ENCODE measurements at regions not wholly inside any gene's neighbourhood (a gene's known extent, or its start where the extent isn't known, plus 50 kb on each side); places are given as distances from the start of the nearest gene placed in this dataset.

GRCh38 chr2:145284551-145284950 is 764.6 kb upstream of the ZEB2 start:
- TF ChIP-seq CTCF (conservative IDR thresholded peaks at IDR 0.05; ENCODE audit: low read depth, low read length) = no peak
- no peak for DNase-seq (ENCODE audit: low read depth)
- H3K4me3 ChIP-seq (ENCODE audit: low read length) = no peak overlapping the region

GRCh38 chr2:145283131-145283530 is 763.2 kb upstream of the ZEB2 start:
- TF ChIP-seq CTCF (conservative IDR thresholded peaks at IDR 0.05; ENCODE audit: low read depth, low read length) = no peak
- no peak overlapping the region for H3K4me3 ChIP-seq (ENCODE audit: low read length)

GRCh38 chr2:145277922-145278321 is 758.0 kb upstream of the ZEB2 start:
- no peak for TF ChIP-seq CTCF (conservative IDR thresholded peaks at IDR 0.05; ENCODE audit: low read depth, low read length)
- DNase-seq (ENCODE audit: low read depth) = no peak
- no peak overlapping the region for H3K4me3 ChIP-seq (ENCODE audit: low read length)

More at GRCh38 chr2:145283131-145283530, 763.2 kb upstream of the ZEB2 start:
- DNase-seq (ENCODE audit: low read depth) = no peak

GRCh38 chr2:145273840-145274239 is 753.9 kb upstream of the ZEB2 start:
- H3K4me3 ChIP-seq (ENCODE audit: low read length) = no peak overlapping the region
- no peak for TF ChIP-seq CTCF (conservative IDR thresholded peaks at IDR 0.05; ENCODE audit: low read depth, low read length)
- DNase-seq (ENCODE audit: low read depth) = no peak

- TF ChIP-seq CTCF (conservative IDR thresholded peaks at IDR 0.05; ENCODE audit: low read depth, low read length) = no peak
- H3K4me3 ChIP-seq (ENCODE audit: low read length) = no peak overlapping the region
- DNase-seq (ENCODE audit: low read depth) = no peak
Observed at GRCh38 chr2:145268931-145269330, 749.0 kb upstream of the ZEB2 start.

- no peak for DNase-seq (ENCODE audit: low read depth)
- TF ChIP-seq CTCF (conservative IDR thresholded peaks at IDR 0.05; ENCODE audit: low read depth, low read length) = no peak
- no peak overlapping the region for H3K4me3 ChIP-seq (ENCODE audit: low read length)
Observed at GRCh38 chr2:145267451-145267850, 747.5 kb upstream of the ZEB2 start.

- no peak for TF ChIP-seq CTCF (conservative IDR thresholded peaks at IDR 0.05; ENCODE audit: low read depth, low read length)
- H3K4me3 ChIP-seq (ENCODE audit: low read length) = no peak overlapping the region
- DNase-seq (ENCODE audit: low read depth) = no peak
Observed at GRCh38 chr2:145265244-145265643, 745.3 kb upstream of the ZEB2 start.
